Non-pigmented ciliary epithelial cell (primary cell): ENCODE measurements at regions not wholly inside any gene's neighbourhood (a gene's known extent, or its start where the extent isn't known, plus 50 kb on each side); places are given as distances from the start of the nearest gene placed in this dataset.

Experiments used
- DNase-seq: peaks from one replicate; pipeline ENCODE4 v3.0.0-alpha.2; 2010; ENCODE audit warnings: low read depth

DNA sequence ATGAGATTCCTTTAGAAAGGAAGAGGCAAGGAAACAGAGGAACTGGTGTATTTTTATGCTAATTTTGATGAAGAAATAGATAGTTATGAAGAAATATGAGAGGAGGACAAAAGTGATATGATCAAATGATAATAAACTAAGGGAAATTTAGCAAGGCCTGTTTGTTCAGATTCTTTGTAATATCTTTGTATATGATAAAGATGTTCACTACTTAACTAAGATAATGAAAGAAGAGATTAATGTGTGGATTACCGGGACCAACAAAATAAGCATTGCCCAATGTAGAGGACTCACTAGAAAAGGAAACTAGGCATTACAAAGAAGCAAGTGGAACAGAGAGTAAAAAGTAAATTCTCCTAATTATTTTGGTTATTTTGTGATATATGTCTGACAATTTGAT is 99.0 kb upstream of the FIGN start:
- DNase-seq = no peak

- no peak for DNase-seq
Measured at GRCh38 chr2:163834221-163834620, 98.4 kb upstream of the FIGN start.

DNA sequence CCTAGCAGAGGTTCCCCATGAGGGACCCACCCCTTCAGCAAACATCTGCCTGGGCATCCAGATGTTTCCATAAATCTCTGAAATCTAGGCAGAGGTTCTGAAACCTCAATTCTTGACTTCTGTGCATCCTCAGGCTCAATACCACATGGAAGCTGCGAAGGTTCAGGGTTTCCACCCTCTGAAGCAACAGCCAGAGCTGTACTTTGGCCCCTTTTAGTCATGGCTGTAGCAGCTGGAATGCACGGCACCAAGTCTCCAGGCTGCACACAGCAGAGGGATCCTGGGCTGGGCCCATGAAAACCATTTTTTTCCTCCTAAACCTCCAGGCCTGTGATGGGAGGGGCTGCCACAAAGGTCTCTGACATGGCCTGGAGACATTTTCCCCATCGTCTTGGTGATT is 93.0 kb upstream of the FIGN start:
- DNase-seq = no peak

DNA sequence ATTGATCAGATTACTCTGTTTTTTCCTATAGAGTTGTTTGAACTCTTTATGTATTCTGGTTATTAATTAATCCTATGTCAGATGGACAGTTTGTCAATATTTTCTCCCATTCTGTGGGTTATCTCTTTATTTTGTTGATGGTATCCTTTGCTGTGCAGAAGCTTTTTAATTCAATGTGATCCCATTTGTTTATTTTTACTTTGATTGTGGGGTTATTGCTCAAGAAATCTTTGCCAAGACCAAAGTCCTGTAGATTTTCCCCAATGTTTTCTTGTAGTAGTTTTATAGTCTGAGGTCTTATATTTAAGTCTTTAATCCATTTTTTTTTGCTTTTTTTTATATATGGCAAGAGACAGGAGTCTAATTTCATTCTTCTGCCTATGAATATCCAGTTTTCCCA is 86.2 kb upstream of the FIGN start:
- no peak for DNase-seq

GRCh38 chr2:163812926-163813520 is 77.2 kb upstream of the FIGN start:
- DNase-seq = no peak

GRCh38 chr2:163808406-163808805 is 72.6 kb upstream of the FIGN start:
- no peak for DNase-seq

GRCh38 chr2:163802284-163802683 is 66.5 kb upstream of the FIGN start:
- DNase-seq = no peak

DNA sequence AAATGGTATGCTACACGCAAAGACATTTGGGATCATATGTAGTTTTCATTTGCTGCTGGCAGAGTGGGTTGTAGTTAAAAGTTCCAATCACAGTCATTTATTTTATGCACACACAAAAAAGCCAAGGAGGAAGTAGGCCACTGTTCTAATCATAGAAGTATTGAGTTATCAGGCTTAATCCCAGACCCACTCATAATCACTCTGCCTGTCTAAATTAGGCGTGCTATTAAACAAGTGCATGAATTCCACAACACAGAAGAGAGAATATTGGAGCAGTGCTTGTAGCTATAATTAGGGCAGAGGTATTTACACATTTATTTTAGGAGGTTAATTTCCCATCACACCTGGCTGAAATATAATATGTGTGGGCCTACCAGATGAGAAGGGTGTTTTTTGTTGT is 65.7 kb upstream of the FIGN start:
- no peak for DNase-seq

DNA sequence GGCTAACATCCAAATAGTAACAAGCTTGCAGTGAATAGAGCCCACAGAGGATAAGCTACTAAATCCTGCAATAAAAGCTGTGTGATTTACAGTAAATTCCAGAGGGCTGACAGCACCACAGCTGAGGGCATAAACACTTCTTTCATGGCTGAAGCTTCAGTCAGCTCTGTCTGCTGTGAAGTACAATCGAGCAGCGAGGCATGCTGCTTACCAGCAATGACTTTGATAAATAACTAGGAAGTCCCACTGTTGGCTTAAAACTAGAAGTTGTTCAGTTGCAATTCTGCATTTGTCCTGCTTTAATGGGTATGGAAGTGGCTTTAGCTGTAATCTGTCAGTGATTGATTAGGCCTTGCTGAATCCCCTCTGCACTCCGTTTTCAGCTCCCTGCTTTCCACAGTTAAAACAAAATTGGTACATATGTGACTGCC is 65.2 kb upstream of the FIGN start:
- DNase-seq = peak; percentile 38

GRCh38 chr2:163799807-163800206 is 64.0 kb upstream of the FIGN start:
- no peak for DNase-seq

DNA sequence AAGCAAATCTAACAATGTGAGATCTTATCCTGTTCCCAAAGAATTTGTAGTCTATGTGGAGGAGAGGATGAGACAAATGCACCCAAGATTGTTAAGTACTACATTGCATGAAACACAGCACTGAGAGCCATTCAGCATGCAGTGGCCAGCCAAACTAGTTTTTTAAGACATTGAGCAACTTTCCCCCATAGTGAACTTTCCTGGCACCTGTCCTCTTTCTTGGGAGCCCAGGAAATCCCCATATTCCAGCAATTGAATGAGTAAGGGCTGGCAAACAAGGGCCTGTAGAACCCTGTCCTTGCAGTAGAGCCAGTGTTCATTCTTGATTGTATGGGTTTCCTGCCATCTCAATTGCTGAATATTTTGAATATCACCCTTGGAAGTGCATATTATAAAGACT is 58.8 kb upstream of the FIGN start:
- no peak for DNase-seq
